ENCODE measurements at regions not wholly inside any gene's neighbourhood (a gene's known extent, or its start where the extent isn't known, plus 50 kb on each side); places are given as distances from the start of the nearest gene placed in this dataset.

- Histone ChIP-seq H4K20me1 (ENCODE audit: insufficient read depth, low read length) (no peaks in the 10 kb centered on the region), H3K27me3 (ENCODE audit: control insufficient read depth in 1 of 2, insufficient read depth in 2 of 2, low read length in 2 of 2) (no peaks in the 10 kb centered on the region; a peak in 1 of 5 replicates), H3K9me3 (ENCODE audit: low read length) (peaks cover 11% of the 10 kb centered on the region; the same call in 1 of the 2 replicates), H2AFZ (ENCODE audit: low read length) (no peak overlapping the region), H3K79me2 (ENCODE audit: insufficient read depth, low read length) (no peaks in the 10 kb centered on the region), H3K4me1 (ENCODE audit: insufficient read depth, low read length) (no peaks in the 10 kb centered on the region), H3K9ac (ENCODE audit: insufficient read depth, low read depth, low read length) (no peak overlapping the region), H3K4me2 (ENCODE audit: low read depth, low read length) (no peak overlapping the region), H3K4me3 (replicated peaks in 1 of 3; ENCODE audit: insufficient read depth in 1 of 3, low read depth in 2 of 3, low read length in 3 of 3) (no peak overlapping the region), H3K27ac (ENCODE audit: extremely low read length, insufficient read depth, low read length) (no peak overlapping the region), H3K36me3 (replicated peaks in 1 of 2; ENCODE audit: control insufficient read depth in 1 of 2, insufficient read depth in 2 of 2, low read length in 2 of 2) (no peaks in the 10 kb centered on the region)
- TF ChIP-seq BCL6 (CRISPR knock-in tag; IDR thresholded peaks at IDR 0.05): no peak
- no peak for TF ChIP-seq ZSCAN9 (CRISPR knock-in tag; IDR thresholded peaks at IDR 0.05; ENCODE audit: borderline replicate concordance)
- no peak for TF ChIP-seq BCLAF1 (IDR thresholded peaks at IDR 0.05)
- TF ChIP-seq SSRP1 (CRISPR knock-in tag; IDR thresholded peaks at IDR 0.05): no peak
- ChIA-PET CTCF (ENCODE audit: low intra/inter-chr PET ratio, low total read pairs) (no interaction called here), POLR2A (no interaction called here)
- no peak for FAIRE-seq
- ATAC-seq: no peak
- in situ Hi-C loops (cut with HindIII; ENCODE audit: extremely low pct_ligation_motif_present, low pct_unique_long_range_greater_than_20kb) (no loop called here), intact Hi-C loops (cut with micrococcal nuclease; ENCODE audit: unreplicated experiment) (no loop called here)
- BruUV-seq (replicated peaks): no TSS peak
- DNase-seq (ENCODE audit: low spot score): no peak
- WGBS (ENCODE audit: low lambda C conversion rate): 0% methylated on average over 2 of the region's 2 CpGs
Observed at GRCh38 chr17:34067011-34067410, 188.1 kb upstream of the CCL2 start.

GRCh38 chr17:34068571-34068970 lies 186.5 kb upstream of the CCL2 start:
- BruUV-seq (replicated peaks): no TSS peak
- CTCF ChIA-PET (ENCODE audit: low intra/inter-chr PET ratio, low total read pairs): no interaction called here

More at GRCh38 chr17:34068571-34068970, 186.5 kb upstream of the CCL2 start:
- H3K27ac ChIP-seq (ENCODE audit: extremely low read length, insufficient read depth, low read length): no peak overlapping the region
- no peaks in the 10 kb centered on the region for H3K79me2 ChIP-seq (ENCODE audit: insufficient read depth, low read length)
- H2AFZ ChIP-seq (ENCODE audit: low read length): no peak overlapping the region
- H3K9me3 ChIP-seq (ENCODE audit: low read length): peaks cover 11% of the 10 kb centered on the region; the same call in 1 of the 2 replicates
- no peaks in the 10 kb centered on the region for H3K4me1 ChIP-seq (ENCODE audit: insufficient read depth, low read length)
- no peak overlapping the region for H3K4me3 ChIP-seq (replicated peaks in 1 of 3; ENCODE audit: insufficient read depth in 1 of 3, low read depth in 2 of 3, low read length in 3 of 3)
- no peak for DNase-seq (ENCODE audit: low spot score)
- no peaks in the 10 kb centered on the region for H4K20me1 ChIP-seq (ENCODE audit: insufficient read depth, low read length)
- TF ChIP-seq GABPB1 (CRISPR knock-in tag; IDR thresholded peaks at IDR 0.05): no peak
- no peak for TF ChIP-seq ZNF83 (CRISPR knock-in tag; IDR thresholded peaks at IDR 0.05; ENCODE audit: borderline replicate concordance)
- no peak for TF ChIP-seq ZNF749 (CRISPR knock-in tag; IDR thresholded peaks at IDR 0.05; ENCODE audit: borderline replicate concordance)
- TF ChIP-seq GFI1 (CRISPR knock-in tag; IDR thresholded peaks at IDR 0.05; ENCODE audit: borderline replicate concordance): no peak
- no peak for TF ChIP-seq HMG20B (CRISPR knock-in tag; conservative IDR thresholded peaks at IDR 0.05)
- TF ChIP-seq CENPT (CRISPR knock-in tag; IDR thresholded peaks at IDR 0.05; ENCODE audit: low read depth): no peak
- TF ChIP-seq ZBTB1 (CRISPR knock-in tag; IDR thresholded peaks at IDR 0.05; ENCODE audit: borderline replicate concordance): no peak
- TF ChIP-seq HOXA3 (CRISPR knock-in tag; IDR thresholded peaks at IDR 0.05): no peak
- TF ChIP-seq CCDC6 (CRISPR knock-in tag; IDR thresholded peaks at IDR 0.05): no peak
- no peak for TF ChIP-seq ZNF850 (CRISPR knock-in tag; conservative IDR thresholded peaks at IDR 0.05)
- TF ChIP-seq PAWR (CRISPR knock-in tag; IDR thresholded peaks at IDR 0.05; ENCODE audit: borderline replicate concordance): no peak
- no peak for TF ChIP-seq PITX1 (CRISPR knock-in tag; IDR thresholded peaks at IDR 0.05)
- intact Hi-C loops (cut with micrococcal nuclease; ENCODE audit: unreplicated experiment) (no loop called here), in situ Hi-C loops (cut with HindIII; ENCODE audit: extremely low pct_ligation_motif_present, low pct_unique_long_range_greater_than_20kb) (no loop called here)
- no peaks in the 10 kb centered on the region; a peak in 1 of 5 replicates for H3K27me3 ChIP-seq (ENCODE audit: control insufficient read depth in 1 of 2, insufficient read depth in 2 of 2, low read length in 2 of 2)
- POLR2A ChIA-PET: no interaction called here
- H3K9ac ChIP-seq (ENCODE audit: insufficient read depth, low read depth, low read length): no peak overlapping the region
- H3K36me3 ChIP-seq (replicated peaks in 1 of 2; ENCODE audit: control insufficient read depth in 1 of 2, insufficient read depth in 2 of 2, low read length in 2 of 2): no peaks in the 10 kb centered on the region
- WGBS (ENCODE audit: low lambda C conversion rate): 50% methylated on average over 1 of the region's 1 CpG
- no peak overlapping the region for H3K4me2 ChIP-seq (ENCODE audit: low read depth, low read length)
- ATAC-seq: no peak
- FAIRE-seq: no peak

Measured in HepG2 (cell line).